H7 (cell line): ENCODE measurements at regions not wholly inside any gene's neighbourhood (a gene's known extent, or its start where the extent isn't known, plus 50 kb on each side); places are given as distances from the start of the nearest gene placed in this dataset.
"Not testable (repeated sequence)": the region's sequence is repeated elsewhere in the genome, so short reads cannot be mapped to it uniquely, and the experiment has no call there.

ENCODE experiments used
- DNase-seq: peaks from one replicate; pipeline ENCODE4 v3.0.0; 2012
- H3K27me3 ChIP-seq: 2 replicates; pipeline ENCODE4 v1.6.0; 2011; ENCODE audit warnings: mild to moderate bottlenecking, low read length; ENCODE audit not compliant: control insufficient read depth, insufficient read depth
- H3K36me3 ChIP-seq: replicated peaks from 2 replicates; pipeline ENCODE4 v1.5.1; 2011; ENCODE audit warnings: low read length; ENCODE audit not compliant: control insufficient read depth, insufficient read depth
- H3K4me3 ChIP-seq: 2 replicates; pipeline ENCODE4 v1.5.1; 2011; ENCODE audit warnings: low read depth, mild to moderate bottlenecking, control low read depth, low read length, moderate library complexity; ENCODE audit not compliant: insufficient read depth

- no peak for DNase-seq
- H3K4me3 ChIP-seq = no peak overlapping the region
- peaks cover 2% of the 10 kb centered on the region; the same call in 1 of the 2 replicates for H3K27me3 ChIP-seq
- no peaks in the 10 kb centered on the region for H3K36me3 ChIP-seq
Observed at GRCh38 chr7:131830681-131831080, 274.3 kb upstream of the PODXL start.

- peak; percentile 88 for DNase-seq
- H3K27me3 ChIP-seq = peaks cover 2% of the 10 kb centered on the region; the same call in 1 of the 2 replicates
- H3K4me3 ChIP-seq = no peak overlapping the region
Observed at GRCh38 chr7:131829947-131830558, 273.6 kb upstream of the PODXL start.

GRCh38 chr7:131827421-131827820 lies 271.0 kb upstream of the PODXL start:
- no peak for DNase-seq
- Histone ChIP-seq H3K36me3 (no peaks in the 10 kb centered on the region), H3K27me3 (peaks cover 2% of the 10 kb centered on the region; the same call in 1 of the 2 replicates), H3K4me3 (no peak overlapping the region)

More at GRCh38 chr7:131829947-131830558, 273.6 kb upstream of the PODXL start:
- H3K36me3 ChIP-seq = no peaks in the 10 kb centered on the region

GRCh38 chr7:131826960-131827359 lies 270.5 kb upstream of the PODXL start:
- Histone ChIP-seq H3K4me3 (no peak overlapping the region), H3K27me3 (peaks cover 2% of the 10 kb centered on the region; the same call in 1 of the 2 replicates), H3K36me3 (no peaks in the 10 kb centered on the region)
- DNase-seq = peak; percentile 50

- not testable (repeated sequence) for DNase-seq, H3K36me3 ChIP-seq, H3K27me3 ChIP-seq, H3K4me3 ChIP-seq
Observed at GRCh38 chr7:131823961-131824440, 267.6 kb upstream of the PODXL start.

GRCh38 chr7:131819891-131820290 lies 263.5 kb upstream of the PODXL start:
- H3K27me3 ChIP-seq = no peaks in the 10 kb centered on the region; the same call in 1 of the 2 replicates
- no peaks in the 10 kb centered on the region for H3K36me3 ChIP-seq
- no peak overlapping the region for H3K4me3 ChIP-seq
- DNase-seq = peak; percentile 32

GRCh38 chr7:131816391-131817007 lies 260.1 kb upstream of the PODXL start:
- H3K27me3 ChIP-seq = no peaks in the 10 kb centered on the region; the same call in 1 of the 2 replicates
- no peaks in the 10 kb centered on the region for H3K36me3 ChIP-seq
- H3K4me3 ChIP-seq = no peak overlapping the region
- DNase-seq = no peak

- H3K4me3 ChIP-seq = no peak overlapping the region
- DNase-seq = no peak
- H3K27me3 ChIP-seq = no peaks in the 10 kb centered on the region
- H3K36me3 ChIP-seq = no peaks in the 10 kb centered on the region
Observed at GRCh38 chr7:131808736-131809135, 252.3 kb upstream of the PODXL start.

GRCh38 chr7:131808156-131808555 lies 251.7 kb upstream of the PODXL start:
- not testable (repeated sequence) for DNase-seq, H3K36me3 ChIP-seq, H3K4me3 ChIP-seq, H3K27me3 ChIP-seq

GRCh38 chr7:131803816-131804215 lies 247.4 kb upstream of the PODXL start:
- no peak for DNase-seq
- H3K36me3 ChIP-seq = no peaks in the 10 kb centered on the region
- no peaks in the 10 kb centered on the region for H3K27me3 ChIP-seq
- H3K4me3 ChIP-seq = no peak overlapping the region

- Histone ChIP-seq H3K36me3 (no peaks in the 10 kb centered on the region), H3K27me3 (no peaks in the 10 kb centered on the region), H3K4me3 (no peak overlapping the region)
- no peak for DNase-seq
Observed at GRCh38 chr7:131802195-131802864, 245.9 kb upstream of the PODXL start.

- Histone ChIP-seq H3K4me3 (no peak overlapping the region), H3K36me3 (no peaks in the 10 kb centered on the region), H3K27me3 (no peaks in the 10 kb centered on the region)
- no peak for DNase-seq
Observed at GRCh38 chr7:131800531-131800930, 244.1 kb upstream of the PODXL start.

GRCh38 chr7:131800008-131800407 lies 243.6 kb upstream of the PODXL start:
- no peak overlapping the region for H3K4me3 ChIP-seq
- DNase-seq = no peak
- H3K27me3 ChIP-seq = no peaks in the 10 kb centered on the region
- H3K36me3 ChIP-seq = no peaks in the 10 kb centered on the region

- H3K4me3 ChIP-seq = no peak overlapping the region
- no peaks in the 10 kb centered on the region for H3K27me3 ChIP-seq
- no peaks in the 10 kb centered on the region for H3K36me3 ChIP-seq
- DNase-seq = no peak
Observed at GRCh38 chr7:131797841-131798240, 241.4 kb upstream of the PODXL start.

- Histone ChIP-seq H3K36me3 (no peaks in the 10 kb centered on the region), H3K4me3 (no peak overlapping the region), H3K27me3 (no peaks in the 10 kb centered on the region)
- DNase-seq = no peak
Observed at GRCh38 chr7:131795400-131795799, 239.0 kb upstream of the PODXL start.
